Gastrocnemius medialis (tissue), 4 donors: ENCODE measurements at regions not wholly inside any gene's neighbourhood (a gene's known extent, or its start where the extent isn't known, plus 50 kb on each side); places are given as distances from the start of the nearest gene placed in this dataset.

ENCODE experiments used
- POLR2A ChIP-seq, 2 donors: fragments of 450-650 bp; IDR thresholded peaks; one replicate each; pipeline ENCODE4 v1.6.1; 2017; ENCODE audit warnings: antibody characterized with exemption in 2 of 2, mild to moderate bottlenecking in 2 of 2, moderate library complexity in 2 of 2
- TF ChIP-seq, protein P1 (sequence below), 5 experiments: fragments of 450-650 bp in 3 of 5; fragments of 200-600 bp in 2 of 5; sonication (generic) in 2 of 5; IDR thresholded peaks in 4 of 5; conservative IDR thresholded peaks in 1 of 5; 1 replicate in 4 of 5; 2 replicates in 1 of 5; pipeline ENCODE4 v1.5.1; 2016 to 2019; ENCODE audit warnings: antibody characterized with exemption in 5 of 5, mild to moderate bottlenecking in 3 of 5, moderate library complexity in 3 of 5

DNA sequence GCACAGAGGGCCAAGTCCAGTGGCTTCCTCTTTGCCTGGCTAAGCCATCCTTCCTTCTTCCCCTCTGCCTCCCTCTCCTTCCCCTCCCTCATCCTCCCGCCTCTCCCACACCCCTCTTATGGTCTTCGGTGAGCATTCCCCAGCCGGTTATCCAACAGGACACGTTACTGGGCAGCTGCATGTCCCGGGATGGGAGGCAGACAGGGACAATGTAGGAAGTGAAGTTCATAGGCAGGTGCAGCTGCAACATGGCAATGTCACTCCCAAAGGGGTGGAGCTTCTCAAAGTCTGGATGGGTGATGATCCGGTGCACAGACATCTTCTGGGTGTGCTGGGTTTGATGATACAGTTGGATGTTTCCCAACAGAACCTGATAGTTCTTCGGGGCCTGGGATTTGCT is 71.4 kb upstream of the SPTLC1 start:
- no peak for TF ChIP-seq POLR2A (IDR thresholded peaks at IDR 0.05)
- TF ChIP-seq, protein P1, sequence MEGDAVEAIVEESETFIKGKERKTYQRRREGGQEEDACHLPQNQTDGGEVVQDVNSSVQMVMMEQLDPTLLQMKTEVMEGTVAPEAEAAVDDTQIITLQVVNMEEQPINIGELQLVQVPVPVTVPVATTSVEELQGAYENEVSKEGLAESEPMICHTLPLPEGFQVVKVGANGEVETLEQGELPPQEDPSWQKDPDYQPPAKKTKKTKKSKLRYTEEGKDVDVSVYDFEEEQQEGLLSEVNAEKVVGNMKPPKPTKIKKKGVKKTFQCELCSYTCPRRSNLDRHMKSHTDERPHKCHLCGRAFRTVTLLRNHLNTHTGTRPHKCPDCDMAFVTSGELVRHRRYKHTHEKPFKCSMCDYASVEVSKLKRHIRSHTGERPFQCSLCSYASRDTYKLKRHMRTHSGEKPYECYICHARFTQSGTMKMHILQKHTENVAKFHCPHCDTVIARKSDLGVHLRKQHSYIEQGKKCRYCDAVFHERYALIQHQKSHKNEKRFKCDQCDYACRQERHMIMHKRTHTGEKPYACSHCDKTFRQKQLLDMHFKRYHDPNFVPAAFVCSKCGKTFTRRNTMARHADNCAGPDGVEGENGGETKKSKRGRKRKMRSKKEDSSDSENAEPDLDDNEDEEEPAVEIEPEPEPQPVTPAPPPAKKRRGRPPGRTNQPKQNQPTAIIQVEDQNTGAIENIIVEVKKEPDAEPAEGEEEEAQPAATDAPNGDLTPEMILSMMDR (IDR thresholded peaks at IDR 0.05 in 4 of 5, conservative IDR thresholded peaks at IDR 0.05 in 1 of 5), result no peak
